Body of pancreas (tissue), 4 donors: ENCODE measurements at regions not wholly inside any gene's neighbourhood (a gene's known extent, or its start where the extent isn't known, plus 50 kb on each side); places are given as distances from the start of the nearest gene placed in this dataset.

ENCODE experiments used
- ATAC-seq: fragments of 150-250 bp; one replicate; pipeline ENCODE4 v1.9.1; 2016
- DNase-seq, 4 donors: peaks; one replicate each; pipeline ENCODE4 v3.0.0-alpha.2; 2019
- H3K27ac ChIP-seq, 4 donors: fragments of 200-600 bp; sonication (generic); 1 replicate in 3 of 4; 2 replicates in 1 of 4; pipeline versions ENCODE4 v1.5.1 to v1.6.1; 2016 to 2019; ENCODE audit warnings: mild to moderate bottlenecking in 1 of 4, mixed read lengths in 1 of 4, moderate library complexity in 1 of 4
- H3K27me3 ChIP-seq, 2 donors: fragments of 200-600 bp; sonication (generic); one replicate each; pipeline ENCODE4 v1.6.0; 2016; ENCODE audit warnings: mild to moderate bottlenecking in 1 of 2
- H3K36me3 ChIP-seq, 2 donors: fragments of 200-600 bp; sonication (generic); replicated peaks in 1 of 2; 2 replicates each; pipeline ENCODE4 v1.5.1; 2016; ENCODE audit warnings: low read depth in 2 of 2; ENCODE audit not compliant: insufficient read depth in 1 of 2
- H3K4me1 ChIP-seq: fragments of 200-600 bp; sonication (generic); one replicate; pipeline ENCODE4 v1.6.0; 2016
- H3K4me3 ChIP-seq, 2 donors: fragments of 200-600 bp; sonication (generic); 1 replicate in 1 of 2; 2 replicates in 1 of 2; pipeline ENCODE4 v1.5.1; 2016 to 2019
- H3K9me3 ChIP-seq, 3 donors: fragments of 200-600 bp; sonication (generic); 1 replicate in 2 of 3; 2 replicates in 1 of 3; pipeline ENCODE4 v1.5.1; 2016
- CTCF ChIP-seq, 7 experiments: fragments of 450-650 bp in 4 of 7; fragments of 200-600 bp in 3 of 7; sonication (generic) in 3 of 7; IDR thresholded peaks; one replicate each; pipeline ENCODE4 v1.5.1; 2016 to 2019; ENCODE audit warnings: antibody characterized with exemption in 7 of 7
- POLR2A ChIP-seq, 3 donors: fragments of 450-650 bp; IDR thresholded peaks; one replicate each; pipeline ENCODE4 v1.6.1; 2016; ENCODE audit warnings: antibody characterized with exemption in 3 of 3, mild to moderate bottlenecking in 2 of 3
- WGBS, 2 donors: methylation state at CpG; one replicate each; pipeline ENCODE4 v1.1.5; 2017; 5-methylcytosine and 5-hydroxymethylcytosine counted together
- intact Hi-C: fragments of 100-400 bp; cut with DNase I; formaldehyde crosslinking; loops from one replicate; pipeline ENCODE4 v1.15.1; 2023

DNA sequence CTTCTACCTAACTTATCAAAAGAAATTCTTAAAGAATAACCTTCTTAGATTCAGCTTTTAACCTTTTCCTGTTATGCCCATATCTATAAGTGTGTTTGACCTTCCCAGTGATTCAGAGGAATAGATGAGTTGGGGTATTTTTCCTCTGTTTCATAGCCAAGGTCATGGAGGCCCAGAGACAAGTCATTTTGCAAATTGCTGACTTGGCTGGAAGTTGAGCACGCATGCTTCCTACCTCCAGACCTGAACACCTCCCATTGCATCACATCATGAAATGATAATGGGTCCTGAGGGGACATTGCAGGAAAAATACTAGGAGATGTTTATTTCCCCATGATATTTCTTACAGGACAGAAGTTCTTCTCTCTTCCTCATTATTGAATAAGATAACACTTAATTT is 158.6 kb upstream of the LMCD1 start:
- H3K27ac ChIP-seq: no peak overlapping the region
- DNase-seq (no peak), ATAC-seq (no peak)
- intact Hi-C loops: no loop called here
- TF ChIP-seq POLR2A (IDR thresholded peaks at IDR 0.05) (no peak), CTCF (IDR thresholded peaks at IDR 0.05) (no peak)
- H3K36me3 ChIP-seq: no peaks in the 10 kb centered on the region
- no peak overlapping the region for H3K4me3 ChIP-seq
- no peaks in the 10 kb centered on the region for H3K4me1 ChIP-seq
- 81 to 87% methylated on average over 1 of the region's 1 CpG for WGBS, 2 donors
- no peaks in the 10 kb centered on the region for H3K27me3 ChIP-seq
- H3K9me3 ChIP-seq: no peaks in the 10 kb centered on the region

DNA sequence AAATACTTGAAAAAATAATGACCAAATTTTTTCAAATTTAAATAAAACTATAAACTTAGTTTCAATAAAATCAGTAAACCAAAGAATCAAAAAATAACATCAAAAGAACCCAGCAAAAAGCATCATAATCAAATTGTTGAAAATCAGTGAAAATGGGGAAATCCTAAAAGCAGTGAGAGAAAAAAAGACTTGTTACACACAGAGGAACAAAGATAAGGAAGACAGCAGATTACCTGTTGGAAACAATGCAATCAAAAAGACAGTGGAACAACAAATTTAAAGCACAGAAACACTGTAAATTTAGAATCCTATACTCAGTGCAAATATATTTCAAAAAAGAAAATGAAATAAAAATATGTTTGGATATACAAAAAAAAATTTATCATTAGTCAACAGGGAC is 156.2 kb upstream of the LMCD1 start:
- Histone ChIP-seq H3K27ac (no peak overlapping the region), H3K36me3 (no peaks in the 10 kb centered on the region), H3K4me3 (no peak overlapping the region), H3K27me3 (no peaks in the 10 kb centered on the region), H3K9me3 (no peaks in the 10 kb centered on the region), H3K4me1 (no peaks in the 10 kb centered on the region)
- ATAC-seq (no peak), DNase-seq (no peak)
- TF ChIP-seq CTCF (IDR thresholded peaks at IDR 0.05): no peak
- no peak for TF ChIP-seq POLR2A (IDR thresholded peaks at IDR 0.05)
- intact Hi-C loops: no loop called here

- WGBS, 2 donors: 76 to 88% methylated on average over 2 of the region's 2 CpGs
- no peaks in the 10 kb centered on the region for H3K36me3 ChIP-seq
- H3K27me3 ChIP-seq: no peaks in the 10 kb centered on the region
- intact Hi-C loops: no loop called here
- ATAC-seq: no peak
- H3K9me3 ChIP-seq: no peaks in the 10 kb centered on the region
- DNase-seq: no peak
- no peaks in the 10 kb centered on the region for H3K4me1 ChIP-seq
- no peak overlapping the region for H3K27ac ChIP-seq
- TF ChIP-seq CTCF (IDR thresholded peaks at IDR 0.05) (no peak), POLR2A (IDR thresholded peaks at IDR 0.05) (no peak)
- H3K4me3 ChIP-seq: no peak overlapping the region
Measured at GRCh38 chr3:8348076-8348475, 153.5 kb upstream of the LMCD1 start.

GRCh38 chr3:8352475-8352874 is 149.1 kb upstream of the LMCD1 start:
- Histone ChIP-seq H3K27ac (no peak overlapping the region), H3K4me1 (no peaks in the 10 kb centered on the region), H3K27me3 (no peaks in the 10 kb centered on the region), H3K9me3 (no peaks in the 10 kb centered on the region), H3K4me3 (no peak overlapping the region), H3K36me3 (no peaks in the 10 kb centered on the region)
- DNase-seq (no peak), ATAC-seq (no peak)
- whole genome bisulfite sequencing, 2 donors: 86 to 96% methylated on average over 2 of the region's 2 CpGs
- TF ChIP-seq POLR2A (IDR thresholded peaks at IDR 0.05) (no peak), CTCF (IDR thresholded peaks at IDR 0.05) (no peak)
- intact Hi-C loops: no loop called here

GRCh38 chr3:8353364-8353763 is 148.3 kb upstream of the LMCD1 start:
- Histone ChIP-seq H3K27me3 (no peaks in the 10 kb centered on the region), H3K27ac (no peak overlapping the region), H3K9me3 (no peaks in the 10 kb centered on the region), H3K36me3 (no peaks in the 10 kb centered on the region), H3K4me1 (no peaks in the 10 kb centered on the region), H3K4me3 (no peak overlapping the region)
- intact Hi-C loops: no loop called here
- ATAC-seq (no peak), DNase-seq (no peak)
- 86 to 94% methylated on average over 2 of the region's 2 CpGs for WGBS, 2 donors
- TF ChIP-seq POLR2A (IDR thresholded peaks at IDR 0.05) (no peak), CTCF (IDR thresholded peaks at IDR 0.05) (no peak)
